ENCODE measurements at regions not wholly inside any gene's neighbourhood (a gene's known extent, or its start where the extent isn't known, plus 50 kb on each side); places are given as distances from the start of the nearest gene placed in this dataset.
"Not testable (repeated sequence)": the region's sequence is repeated elsewhere in the genome, so short reads cannot be mapped to it uniquely, and the experiment has no call there.

DNA sequence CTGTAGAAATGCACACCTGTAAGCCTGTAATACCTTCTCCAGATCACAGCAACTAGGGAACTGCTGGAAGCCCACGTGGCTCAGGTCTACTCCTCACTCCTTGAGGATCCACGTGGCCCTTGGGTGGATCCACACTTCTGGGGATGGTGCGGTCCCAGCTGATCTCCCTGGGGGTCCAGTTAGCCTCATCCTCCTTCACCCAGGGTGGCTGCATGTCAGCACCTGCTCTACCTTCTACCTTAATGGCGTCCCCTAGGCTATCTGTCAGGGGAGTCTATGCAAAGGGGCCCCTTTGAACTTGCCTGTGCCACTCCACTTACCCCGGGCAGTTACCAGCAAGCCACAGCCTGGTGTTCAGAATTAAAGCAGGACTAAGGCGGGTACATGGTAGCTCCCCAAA is 284.7 kb downstream of the MYCN start:
- no peak for DNase-seq

- DNase-seq, result no peak
Observed at GRCh38 chr2:16224298-16225045, 284.1 kb downstream of the MYCN start.

GRCh38 chr2:16223841-16224177 is 283.5 kb downstream of the MYCN start:
- DNase-seq, result no peak

DNA sequence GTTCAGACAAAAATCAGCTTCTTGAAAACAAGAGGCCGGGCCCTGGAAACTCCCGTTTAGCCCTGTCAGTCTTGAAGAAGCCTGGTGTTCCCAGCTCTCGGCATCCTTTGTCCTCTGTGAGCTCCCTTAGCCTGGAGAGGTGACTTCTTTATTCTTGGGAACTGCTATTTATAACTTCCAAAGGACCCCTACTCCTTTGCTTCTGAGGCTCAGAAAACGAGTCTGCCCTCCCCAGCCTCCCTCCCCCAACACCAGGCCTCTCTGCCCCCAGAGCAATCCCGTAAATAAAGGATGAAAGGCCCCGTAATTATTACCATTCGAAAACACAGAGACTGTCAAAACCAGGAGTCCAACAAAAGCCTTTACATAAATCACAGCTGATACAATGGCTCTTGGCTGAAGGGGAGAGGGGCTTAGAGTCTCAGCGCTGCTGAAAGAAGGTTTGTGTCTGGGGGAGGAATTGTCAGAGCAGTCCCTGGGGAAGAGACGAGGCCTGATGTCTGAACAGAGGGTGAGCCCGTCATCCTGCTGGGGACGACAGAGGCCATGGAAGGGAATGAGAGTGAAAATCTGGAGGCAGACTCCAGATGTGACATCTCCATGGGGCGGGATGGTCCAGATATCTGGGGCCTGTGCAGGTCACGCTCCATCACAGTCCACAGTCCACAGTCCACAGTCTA is 283.0 kb downstream of the MYCN start:
- DNase-seq, result no peak

- DNase-seq, result no peak
Observed at GRCh38 chr2:16222326-16222725, 282.0 kb downstream of the MYCN start.

DNA sequence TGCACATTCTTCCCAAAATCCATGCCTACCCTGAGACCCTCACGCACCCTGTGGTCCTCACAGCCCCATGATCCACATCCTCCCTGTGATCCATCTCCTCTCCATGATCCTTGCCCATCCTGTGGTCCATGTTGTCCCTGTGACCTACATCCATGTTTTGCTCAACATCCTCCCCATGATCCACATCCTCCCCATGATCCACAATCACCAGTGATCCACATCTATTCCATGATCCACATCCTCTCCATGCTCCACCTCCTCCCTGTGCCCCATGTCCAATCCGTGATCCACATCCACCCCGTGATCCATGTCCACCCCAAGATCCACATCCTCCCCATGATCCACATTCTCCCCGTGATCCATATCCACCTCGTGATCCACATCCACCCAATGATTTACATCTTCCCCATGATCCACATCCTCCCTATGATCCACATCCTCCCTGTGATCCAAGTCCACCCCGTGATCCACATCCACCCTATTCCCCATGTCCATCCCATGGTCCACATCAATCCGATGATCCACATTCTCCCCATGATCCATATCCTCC is 281.2 kb downstream of the MYCN start:
- DNase-seq, result no peak

GRCh38 chr2:16219292-16219975 is 279.1 kb downstream of the MYCN start:
- DNase-seq, result no peak

DNA sequence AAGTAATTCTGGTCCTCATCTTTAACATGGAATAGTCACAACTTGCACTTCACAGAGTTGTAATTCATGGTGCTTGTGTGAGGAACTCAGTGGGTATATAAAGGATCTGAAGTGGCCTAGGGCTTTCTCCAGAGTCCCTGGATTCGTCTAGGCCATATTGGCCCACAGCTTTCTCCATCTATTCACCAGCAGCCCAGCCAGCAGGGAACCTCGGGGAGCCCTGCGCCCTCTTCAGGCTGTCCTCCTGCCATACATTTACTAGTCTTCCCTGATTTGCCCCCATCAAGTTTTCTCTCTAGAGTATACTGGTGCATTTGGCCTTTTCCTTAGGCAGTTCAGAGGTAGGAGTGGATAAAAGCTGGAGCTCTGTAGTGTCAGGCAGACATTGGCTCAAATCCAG is 278.3 kb downstream of the MYCN start:
- peak in 4 of 56 donors; percentile 3 to 29 (median 8) for DNase-seq

GRCh38 chr2:16218161-16218560 is 277.8 kb downstream of the MYCN start:
- DNase-seq, result no peak

GRCh38 chr2:16217741-16218140 is 277.4 kb downstream of the MYCN start:
- not testable (repeated sequence) for DNase-seq

DNA sequence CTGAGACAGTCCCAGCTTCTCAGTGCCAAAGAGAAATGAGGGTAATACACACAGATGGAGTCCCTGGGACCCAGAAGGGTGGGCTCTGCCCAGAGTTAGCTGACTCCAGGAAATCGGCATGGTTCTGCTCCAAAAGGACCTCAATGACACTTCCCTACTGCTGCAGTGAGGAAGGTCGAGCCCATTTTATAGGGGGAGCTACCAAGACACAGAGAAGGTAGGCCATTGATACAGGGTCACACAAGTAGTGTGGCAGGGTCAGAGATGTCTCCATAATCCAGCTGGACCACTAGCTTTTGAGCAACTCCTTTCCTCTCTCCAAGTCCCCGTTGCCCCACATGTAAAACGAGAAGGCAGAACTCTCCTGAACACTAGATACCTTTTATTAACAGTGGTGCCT is 276.9 kb downstream of the MYCN start:
- DNase-seq, result no peak

- no peak for DNase-seq
Observed at GRCh38 chr2:16216558-16216945, 276.2 kb downstream of the MYCN start.

DNA sequence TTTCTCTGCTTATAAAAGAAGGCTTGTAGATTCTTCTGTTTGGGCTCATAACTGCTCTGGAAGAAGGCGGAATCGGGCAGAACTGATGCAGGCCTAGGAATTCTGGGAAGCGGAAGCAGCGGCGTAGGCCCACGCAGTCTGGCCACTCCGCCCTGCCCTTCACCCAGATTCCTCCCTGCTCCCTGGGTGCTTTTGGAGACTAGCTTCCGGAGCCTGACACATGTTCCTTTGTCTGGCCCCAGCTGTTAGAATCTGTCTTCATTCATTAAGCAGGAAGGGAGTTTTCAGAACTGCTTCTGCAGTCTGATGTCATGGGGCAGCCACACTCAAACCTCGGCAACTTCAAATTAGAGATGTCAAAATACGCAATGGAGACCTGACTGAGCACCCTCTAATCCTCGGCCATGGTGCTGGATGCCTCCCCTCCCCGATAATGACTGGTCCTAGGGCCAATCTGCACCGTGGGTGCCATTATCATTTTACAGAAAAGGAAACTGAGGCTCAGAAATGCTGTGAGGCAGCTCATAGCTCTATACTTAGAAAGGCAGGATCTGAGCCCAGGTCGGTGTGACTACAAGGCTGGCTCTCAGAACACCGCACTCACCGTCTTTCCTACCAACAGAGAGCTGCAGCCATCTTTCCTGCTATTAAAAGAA is 275.7 kb downstream of the MYCN start:
- DNase-seq, result peak in 7 of 56 donors; percentile 7 to 45 (median 9)

DNA sequence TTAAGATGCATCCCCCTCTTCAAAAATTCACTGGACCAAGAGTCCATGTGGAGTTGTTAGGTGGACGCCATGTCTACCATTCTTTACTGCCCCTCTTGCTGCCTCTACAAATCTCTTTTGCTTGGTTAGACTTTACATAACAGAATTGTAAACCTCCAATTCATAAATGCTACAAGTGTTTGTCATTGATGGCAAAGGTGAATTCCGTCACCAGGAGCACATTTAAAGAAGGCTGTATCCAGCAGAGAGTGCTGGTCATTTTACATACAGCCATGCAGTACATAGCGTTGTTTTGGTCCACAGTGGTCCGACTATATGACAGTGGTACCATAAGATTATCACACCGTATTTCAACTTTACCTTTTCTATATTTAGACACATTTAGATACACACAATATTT is 274.5 kb downstream of the MYCN start:
- DNase-seq, result no peak

GRCh38 chr2:16214391-16214790 is 274.0 kb downstream of the MYCN start:
- no peak for DNase-seq

- DNase-seq, result no peak
Observed at GRCh38 chr2:16212321-16212720, 272.0 kb downstream of the MYCN start.

- no peak for DNase-seq
Observed at GRCh38 chr2:16211341-16211740, 271.0 kb downstream of the MYCN start.

DNA sequence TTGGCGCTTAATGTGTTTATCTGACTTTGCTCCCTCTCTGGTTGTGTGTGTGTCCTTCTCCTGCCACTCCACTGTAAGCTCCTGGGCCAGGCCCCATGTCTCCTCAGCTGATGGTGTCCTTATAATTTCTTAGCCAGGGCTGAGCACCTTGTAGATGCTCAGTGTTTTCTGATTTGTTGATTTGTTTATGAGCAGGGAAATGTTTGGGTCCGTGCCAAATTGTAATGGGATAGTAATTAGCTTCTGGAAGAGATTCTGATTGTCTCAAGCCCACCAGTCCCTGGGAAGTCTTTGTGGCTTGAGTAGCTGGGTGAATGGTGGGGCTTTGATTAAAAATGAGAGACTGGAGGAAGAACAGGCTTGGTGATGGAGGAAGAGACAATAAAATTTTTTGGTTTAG is 270.5 kb downstream of the MYCN start:
- no peak for DNase-seq

GRCh38 chr2:16209799-16210198 is 269.4 kb downstream of the MYCN start:
- DNase-seq, result no peak

- no peak for DNase-seq
Observed at GRCh38 chr2:16208921-16209320, 268.6 kb downstream of the MYCN start.

- no peak for DNase-seq
Observed at GRCh38 chr2:16208241-16208797, 268.0 kb downstream of the MYCN start.

GRCh38 chr2:16207611-16208010 is 267.3 kb downstream of the MYCN start:
- DNase-seq, result no peak

Measured in amygdala (tissue), 56 donors.